Thyroid gland (tissue), 4 donors: ENCODE measurements at regions not wholly inside any gene's neighbourhood (a gene's known extent, or its start where the extent isn't known, plus 50 kb on each side); places are given as distances from the start of the nearest gene placed in this dataset.

Source experiments
- DNase-seq, 2 donors: peaks; one replicate each; pipeline ENCODE4 v3.0.0-alpha.2; 2019
- H3K27ac ChIP-seq, 3 donors: fragments of 200-600 bp; sonication (generic); 1 replicate in 2 of 3; 2 replicates in 1 of 3; pipeline ENCODE4 v1.5.1; 2016 to 2019; ENCODE audit warnings: mild to moderate bottlenecking in 1 of 3, moderate library complexity in 1 of 3
- H3K27me3 ChIP-seq: fragments of 200-600 bp; sonication (generic); one replicate; pipeline ENCODE4 v1.5.1; 2019
- H3K36me3 ChIP-seq, 2 donors: fragments of 200-600 bp; sonication (generic); one replicate each; pipeline ENCODE4 v1.5.1; 2016 to 2019
- H3K4me1 ChIP-seq, 2 donors: fragments of 200-600 bp; sonication (generic); one replicate each; pipeline ENCODE4 v1.5.1; 2017 to 2019
- H3K4me3 ChIP-seq, 3 donors: fragments of 200-600 bp; sonication (generic); replicated peaks in 1 of 3; 1 replicate in 2 of 3; 2 replicates in 1 of 3; pipeline ENCODE4 v1.5.1; 2016; ENCODE audit warnings: mild to moderate bottlenecking in 1 of 3
- H3K9me3 ChIP-seq: fragments of 200-600 bp; sonication (generic); one replicate; pipeline ENCODE4 v1.5.1; 2017
- CTCF ChIP-seq, 6 experiments: fragments of 200-600 bp in 3 of 6; fragments of 450-650 bp in 3 of 6; sonication (generic) in 3 of 6; IDR thresholded peaks; one replicate each; pipeline ENCODE4 v1.5.1; 2016 to 2019; ENCODE audit warnings: antibody characterized with exemption in 6 of 6, mild to moderate bottlenecking in 2 of 6, inconsistent platforms in 1 of 6, moderate library complexity in 1 of 6
- POLR2A ChIP-seq, 2 donors: fragments of 450-650 bp; IDR thresholded peaks; one replicate each; pipeline ENCODE4 v1.6.1; 2017; ENCODE audit warnings: antibody characterized with exemption in 2 of 2, mild to moderate bottlenecking in 2 of 2, moderate library complexity in 1 of 2
- WGBS, 2 donors: methylation state at CpG; one replicate each; pipeline ENCODE4 v1.1.5; 2017; 5-methylcytosine and 5-hydroxymethylcytosine counted together
- intact Hi-C: fragments of 100-400 bp; cut with DNase I; formaldehyde crosslinking; loops from one replicate; pipeline ENCODE4 v1.15.1; 2023

- 70 to 77% methylated on average over 11 of the region's 11 CpGs for WGBS, 2 donors
- H3K27me3 ChIP-seq: no peaks in the 10 kb centered on the region
- no peak overlapping the region for H3K4me3 ChIP-seq
- no peaks in the 10 kb centered on the region for H3K4me1 ChIP-seq
- H3K9me3 ChIP-seq: no peaks in the 10 kb centered on the region
- H3K27ac ChIP-seq: no peak overlapping the region
- no peaks in the 10 kb centered on the region for H3K36me3 ChIP-seq
- no peak for DNase-seq
- TF ChIP-seq POLR2A (IDR thresholded peaks at IDR 0.05) (no peak), CTCF (IDR thresholded peaks at IDR 0.05) (no peak)
- intact Hi-C loops: no loop called here
Observed at GRCh38 chr20:60693496-60694133, 558.4 kb upstream of the CDH4 start.

DNA sequence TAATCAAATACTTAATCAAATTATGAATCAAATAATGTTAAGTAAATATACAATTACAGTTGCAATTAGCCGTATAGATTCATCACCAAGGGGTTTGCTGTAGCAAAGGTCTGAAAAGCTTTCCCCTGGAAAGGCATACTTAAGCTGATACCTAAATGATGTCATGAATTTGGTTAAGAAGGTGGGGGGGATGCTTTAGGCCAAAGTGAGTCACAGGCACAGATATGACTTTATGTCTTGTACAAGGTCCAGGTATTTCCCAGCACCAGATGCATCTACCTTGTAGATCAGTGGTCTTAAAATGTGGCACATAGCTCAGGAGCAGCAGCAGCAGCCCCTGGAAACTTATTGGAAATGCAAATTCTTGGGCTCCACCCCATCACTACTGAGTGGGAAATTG lies 557.3 kb upstream of the CDH4 start:
- H3K36me3 ChIP-seq: no peaks in the 10 kb centered on the region
- H3K4me1 ChIP-seq: no peaks in the 10 kb centered on the region
- no peak for TF ChIP-seq CTCF (IDR thresholded peaks at IDR 0.05)
- no peak for TF ChIP-seq POLR2A (IDR thresholded peaks at IDR 0.05)
- H3K27me3 ChIP-seq: no peaks in the 10 kb centered on the region
- WGBS, 2 donors: 87 to 100% methylated on average over 1 of the region's 1 CpG
- no peak for DNase-seq
- intact Hi-C loops: no loop called here
- no peak overlapping the region for H3K4me3 ChIP-seq
- H3K9me3 ChIP-seq: no peaks in the 10 kb centered on the region
- no peak overlapping the region for H3K27ac ChIP-seq

- H3K9me3 ChIP-seq: no peaks in the 10 kb centered on the region
- H3K4me3 ChIP-seq: no peak overlapping the region
- no peaks in the 10 kb centered on the region for H3K4me1 ChIP-seq
- 87 to 91% methylated on average over 5 to 7 of the region's 7 CpGs for WGBS, 2 donors
- intact Hi-C loops: no loop called here
- no peaks in the 10 kb centered on the region for H3K36me3 ChIP-seq
- no peak for DNase-seq
- H3K27me3 ChIP-seq: no peaks in the 10 kb centered on the region
- no peak for TF ChIP-seq CTCF (IDR thresholded peaks at IDR 0.05)
- TF ChIP-seq POLR2A (IDR thresholded peaks at IDR 0.05): no peak
- no peak overlapping the region for H3K27ac ChIP-seq
Observed at GRCh38 chr20:60695226-60696000, 556.6 kb upstream of the CDH4 start.

DNA sequence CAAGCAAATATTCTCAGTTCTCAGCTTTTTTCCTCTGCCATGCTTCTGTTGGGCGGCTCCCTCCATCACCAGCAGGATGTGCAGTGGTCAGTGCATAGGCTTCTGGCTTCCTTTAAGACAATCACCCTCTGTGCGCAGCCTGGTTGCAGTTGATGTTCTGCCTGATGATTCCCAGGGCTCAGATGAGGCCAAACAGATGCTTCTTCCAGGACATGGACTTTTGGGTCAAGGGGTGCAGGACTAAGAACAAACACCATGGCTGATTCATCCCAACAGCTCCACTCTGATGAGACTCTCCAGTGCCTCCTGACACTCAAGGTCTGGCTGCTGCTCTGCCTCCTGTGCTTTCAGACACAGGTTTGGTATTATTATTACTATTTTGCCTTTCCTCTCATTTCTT lies 554.8 kb upstream of the CDH4 start:
- H3K27ac ChIP-seq: no peak overlapping the region
- 100% methylated on average over 2 of the region's 2 CpGs for WGBS, 2 donors
- no peaks in the 10 kb centered on the region for H3K9me3 ChIP-seq

More for the DNA sequence above, 554.8 kb upstream of the CDH4 start:
- intact Hi-C loops: no loop called here
- Histone ChIP-seq H3K36me3 (no peaks in the 10 kb centered on the region), H3K4me3 (no peak overlapping the region), H3K4me1 (no peaks in the 10 kb centered on the region), H3K27me3 (no peaks in the 10 kb centered on the region)
- DNase-seq: no peak
- TF ChIP-seq CTCF (IDR thresholded peaks at IDR 0.05) (no peak), POLR2A (IDR thresholded peaks at IDR 0.05) (no peak)
